HG03196 (cell line): ENCODE measurements at regions not wholly inside any gene's neighbourhood (a gene's known extent, or its start where the extent isn't known, plus 50 kb on each side); places are given as distances from the start of the nearest gene placed in this dataset.
"Not testable (repeated sequence)": the region's sequence is repeated elsewhere in the genome, so short reads cannot be mapped to it uniquely, and the experiment has no call there.

Experiments
- ATAC-seq: cut with Tn5 transposase; IDR thresholded peaks from one replicate; pipeline ENCODE4 v1.9.1; 2021; ENCODE audit not compliant: unreplicated experiment

- ATAC-seq, result not testable (repeated sequence)
Measured at GRCh38 chr16:29190553-29191431, 205.9 kb downstream of the LAT start.

GRCh38 chr16:29188806-29189205 lies 204.0 kb downstream of the LAT start:
- ATAC-seq, result not testable (repeated sequence)

GRCh38 chr16:29186306-29187220 lies 201.7 kb downstream of the LAT start:
- not testable (repeated sequence) for ATAC-seq

GRCh38 chr16:29185872-29186271 lies 201.0 kb downstream of the LAT start:
- not testable (repeated sequence) for ATAC-seq

GRCh38 chr16:29184738-29185438 lies 200.0 kb downstream of the LAT start:
- not testable (repeated sequence) for ATAC-seq

GRCh38 chr16:29182940-29183868 lies 198.4 kb downstream of the LAT start:
- not testable (repeated sequence) for ATAC-seq

GRCh38 chr16:29182501-29182900 lies 197.6 kb downstream of the LAT start:
- ATAC-seq, result no peak

GRCh38 chr16:29181921-29182411 lies 197.1 kb downstream of the LAT start:
- ATAC-seq, result not testable (repeated sequence)

GRCh38 chr16:29181254-29181780 lies 196.5 kb downstream of the LAT start:
- ATAC-seq, result not testable (repeated sequence)

- not testable (repeated sequence) for ATAC-seq
Measured at GRCh38 chr16:29180206-29180600, 195.4 kb downstream of the LAT start.

GRCh38 chr16:29179401-29180205 lies 194.8 kb downstream of the LAT start:
- ATAC-seq, result not testable (repeated sequence)

GRCh38 chr16:29177888-29178726 lies 193.3 kb downstream of the LAT start:
- not testable (repeated sequence) for ATAC-seq

GRCh38 chr16:29177203-29177887 lies 192.5 kb downstream of the LAT start:
- ATAC-seq, result not testable (repeated sequence)

GRCh38 chr16:29176822-29177202 lies 192.0 kb downstream of the LAT start:
- not testable (repeated sequence) for ATAC-seq

GRCh38 chr16:29176154-29176470 lies 191.3 kb downstream of the LAT start:
- not testable (repeated sequence) for ATAC-seq

- ATAC-seq, result not testable (repeated sequence)
Measured at GRCh38 chr16:29175411-29176153, 190.7 kb downstream of the LAT start.
